HL-60 (cell line): ENCODE measurements at regions not wholly inside any gene's neighbourhood (a gene's known extent, or its start where the extent isn't known, plus 50 kb on each side); places are given as distances from the start of the nearest gene placed in this dataset.
"Not testable (repeated sequence)": the region's sequence is repeated elsewhere in the genome, so short reads cannot be mapped to it uniquely, and the experiment has no call there.

Experiments used
- CTCF ChIP-seq: IDR thresholded peaks from one replicate; pipeline ENCODE4 v1.5.1; 2011; ENCODE audit warnings: low read length, control low read depth, inconsistent platforms; ENCODE audit not compliant: insufficient read depth
- GABPA ChIP-seq: IDR thresholded peaks from 2 replicates; pipeline ENCODE4 v1.6.1; 2012; ENCODE audit warnings: low read depth
- POLR2AphosphoS5 ChIP-seq: IDR thresholded peaks from 2 replicates; pipeline ENCODE4 v1.6.1; 2012; ENCODE audit warnings: low read depth
- REST ChIP-seq: IDR thresholded peaks from 2 replicates; pipeline ENCODE4 v1.6.1; 2012; ENCODE audit warnings: low read depth; ENCODE audit not compliant: insufficient replicate concordance
- SPI1 ChIP-seq: IDR thresholded peaks from 2 replicates; pipeline ENCODE4 v1.6.1; 2012; ENCODE audit warnings: low read depth, mild to moderate bottlenecking, borderline replicate concordance

DNA sequence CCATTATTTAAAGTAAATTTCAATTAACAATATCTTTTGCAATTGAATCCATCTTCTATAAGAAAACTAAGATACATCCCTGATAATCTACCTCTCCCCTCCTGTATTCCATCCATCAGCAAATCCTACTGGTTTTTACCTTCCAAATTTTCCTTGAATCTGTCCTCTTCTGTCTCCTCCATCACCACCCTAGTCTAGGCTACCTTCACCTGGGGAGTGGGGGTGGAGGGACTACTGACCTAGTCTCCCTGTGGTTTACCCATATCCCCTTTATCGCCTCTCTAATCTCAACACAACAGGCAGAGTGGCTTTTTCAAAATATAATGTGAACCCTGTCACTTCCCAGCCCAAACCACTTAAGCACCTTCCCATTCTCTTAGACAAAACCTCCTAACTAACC is 327.8 kb downstream of the FAM72C start:
- not testable (repeated sequence) for TF ChIP-seq CTCF, POLR2AphosphoS5, REST, GABPA, SPI1
